WTC11 (cell line): ENCODE measurements at regions not wholly inside any gene's neighbourhood (a gene's known extent, or its start where the extent isn't known, plus 50 kb on each side); places are given as distances from the start of the nearest gene placed in this dataset.

Source experiments
- CREB1 ChIP-seq: sonication (generic); formaldehyde crosslinking; IDR thresholded peaks from 2 replicates; pipeline ENCODE4 v1.8.0; 2023; ENCODE audit warnings: mild to moderate bottlenecking, missing genetic modification reagents
- TF ChIP-seq, protein P1 (sequence below): fragments of 200-600 bp; IDR thresholded peaks from 2 replicates; pipeline ENCODE4 v1.8.0; 2022; ENCODE audit warnings: antibody characterized with exemption

GRCh38 chr10:129004398-129004797, 462.6 kb upstream of the MGMT start:
- no peak for TF ChIP-seq CREB1 (CRISPR knock-in tag)
- TF ChIP-seq, protein P1, sequence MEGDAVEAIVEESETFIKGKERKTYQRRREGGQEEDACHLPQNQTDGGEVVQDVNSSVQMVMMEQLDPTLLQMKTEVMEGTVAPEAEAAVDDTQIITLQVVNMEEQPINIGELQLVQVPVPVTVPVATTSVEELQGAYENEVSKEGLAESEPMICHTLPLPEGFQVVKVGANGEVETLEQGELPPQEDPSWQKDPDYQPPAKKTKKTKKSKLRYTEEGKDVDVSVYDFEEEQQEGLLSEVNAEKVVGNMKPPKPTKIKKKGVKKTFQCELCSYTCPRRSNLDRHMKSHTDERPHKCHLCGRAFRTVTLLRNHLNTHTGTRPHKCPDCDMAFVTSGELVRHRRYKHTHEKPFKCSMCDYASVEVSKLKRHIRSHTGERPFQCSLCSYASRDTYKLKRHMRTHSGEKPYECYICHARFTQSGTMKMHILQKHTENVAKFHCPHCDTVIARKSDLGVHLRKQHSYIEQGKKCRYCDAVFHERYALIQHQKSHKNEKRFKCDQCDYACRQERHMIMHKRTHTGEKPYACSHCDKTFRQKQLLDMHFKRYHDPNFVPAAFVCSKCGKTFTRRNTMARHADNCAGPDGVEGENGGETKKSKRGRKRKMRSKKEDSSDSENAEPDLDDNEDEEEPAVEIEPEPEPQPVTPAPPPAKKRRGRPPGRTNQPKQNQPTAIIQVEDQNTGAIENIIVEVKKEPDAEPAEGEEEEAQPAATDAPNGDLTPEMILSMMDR, result no peak
